ENCODE measurements at regions not wholly inside any gene's neighbourhood (a gene's known extent, or its start where the extent isn't known, plus 50 kb on each side); places are given as distances from the start of the nearest gene placed in this dataset.

DNA sequence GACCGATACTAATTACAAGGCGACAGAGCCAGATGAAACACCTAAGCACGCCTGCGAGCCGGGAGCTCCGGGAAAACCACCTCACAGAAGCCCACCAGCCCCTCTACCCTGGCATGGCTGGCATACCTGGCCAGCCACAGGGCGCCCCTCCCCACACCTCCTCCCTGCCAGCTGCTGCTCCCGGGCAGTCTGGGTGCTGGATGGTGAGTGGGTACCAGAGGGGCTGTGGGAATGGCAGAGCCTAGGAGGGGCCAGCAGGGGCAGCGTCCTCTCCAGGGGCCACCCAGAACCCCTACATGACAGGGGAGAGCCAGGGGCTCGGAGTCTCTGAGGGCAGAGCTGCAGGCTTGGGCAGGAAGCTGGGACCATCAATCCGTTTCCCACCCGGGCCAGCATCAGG, 58.7 kb upstream of the GPC1 start:
- no peak for TF ChIP-seq CBX8 (IDR thresholded peaks at IDR 0.05; ENCODE audit: borderline replicate concordance, low read depth, low read length)
- TF ChIP-seq MAFK (IDR thresholded peaks at IDR 0.05; ENCODE audit: low read depth, low read length): no peak

All from H1 (cell line).